HG02970 (cell line): ENCODE measurements at regions not wholly inside any gene's neighbourhood (a gene's known extent, or its start where the extent isn't known, plus 50 kb on each side); places are given as distances from the start of the nearest gene placed in this dataset.

Source experiments
- ATAC-seq: cut with Tn5 transposase; IDR thresholded peaks from one replicate; pipeline ENCODE4 v1.9.1; 2021; ENCODE audit warnings: mild to moderate bottlenecking, moderate library complexity, moderate number of reproducible peaks; ENCODE audit not compliant: unreplicated experiment, low FRiP score

DNA sequence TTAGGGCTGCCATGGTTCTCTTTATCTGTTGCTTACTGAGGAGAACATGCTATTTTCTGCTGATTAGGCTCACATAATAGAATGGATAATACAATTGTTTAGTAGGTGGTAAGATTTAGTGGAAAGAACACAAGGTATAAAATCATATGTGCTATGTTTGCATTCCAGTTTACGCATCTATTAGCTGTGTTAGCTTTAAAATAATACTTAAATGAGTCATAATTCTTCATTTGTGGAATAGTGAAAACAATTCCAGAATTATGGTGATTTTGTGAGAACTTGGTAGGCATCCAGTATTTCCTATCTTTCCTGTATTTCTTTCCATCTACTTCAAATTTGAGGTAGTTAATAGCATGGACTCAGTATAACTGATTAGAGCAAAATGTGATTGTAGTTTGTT lies 1585.5 kb upstream of the LRRTM3 start:
- no peak for ATAC-seq

GRCh38 chr10:65341323-65341925 lies 1584.4 kb upstream of the LRRTM3 start:
- ATAC-seq, result no peak

DNA sequence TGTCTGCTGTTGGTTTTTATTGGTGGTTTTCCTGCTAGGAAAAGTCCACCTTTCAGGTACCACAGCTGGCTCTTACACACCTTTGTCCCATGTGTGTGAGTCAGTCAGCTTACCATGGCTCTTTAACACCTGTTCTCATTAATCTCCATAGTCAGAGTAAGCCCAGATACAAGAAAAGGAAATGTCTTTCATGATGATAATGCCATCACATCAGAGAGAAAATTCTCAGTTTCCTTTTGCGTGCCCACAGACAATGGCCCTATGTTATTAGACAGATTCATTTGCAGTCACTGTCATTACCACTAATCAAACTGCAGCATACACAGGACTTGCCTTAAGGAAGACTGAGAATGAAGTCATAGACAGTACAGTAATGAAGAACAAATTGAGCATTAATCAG lies 1583.6 kb upstream of the LRRTM3 start:
- ATAC-seq, result no peak

DNA sequence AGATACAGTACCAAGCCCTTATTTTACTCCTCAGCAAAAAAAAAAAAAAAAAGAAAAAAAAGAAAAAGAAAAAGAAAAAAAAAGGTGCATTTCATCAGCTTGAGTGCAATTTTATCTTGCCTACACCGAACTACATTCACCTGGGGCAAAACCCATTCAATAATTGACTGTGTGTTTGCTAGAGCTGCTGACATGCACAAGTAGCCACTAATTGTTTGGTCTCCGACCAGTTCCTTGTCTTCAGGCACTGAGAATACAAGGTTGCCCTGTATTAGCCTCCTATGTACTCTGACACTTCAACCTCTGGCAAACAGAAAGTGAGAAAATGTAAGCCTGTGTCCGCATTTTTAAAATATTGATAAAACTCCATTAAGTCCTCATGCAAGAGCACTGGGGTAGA lies 1579.4 kb upstream of the LRRTM3 start:
- ATAC-seq, result no peak

DNA sequence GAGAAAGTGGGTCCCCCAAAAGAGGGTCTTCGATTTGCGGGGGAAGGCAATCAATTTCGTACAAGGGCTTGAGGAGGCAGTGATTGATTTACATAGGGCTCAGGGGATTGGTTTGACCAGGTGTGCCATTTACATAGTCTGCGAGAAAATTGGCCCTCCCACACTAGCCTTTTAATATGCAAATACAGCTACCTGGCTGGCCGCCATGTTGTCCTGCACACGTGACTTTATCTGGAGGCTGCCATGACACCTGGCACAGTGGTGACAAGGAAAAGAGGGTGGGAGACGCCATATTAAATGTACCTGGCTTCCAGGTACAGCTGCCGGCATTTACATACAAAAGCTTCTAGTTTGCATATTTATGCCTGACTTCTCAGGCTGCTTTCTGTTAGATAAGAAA lies 1577.2 kb upstream of the LRRTM3 start:
- no peak for ATAC-seq

GRCh38 chr10:65350611-65351010 lies 1575.2 kb upstream of the LRRTM3 start:
- no peak for ATAC-seq

DNA sequence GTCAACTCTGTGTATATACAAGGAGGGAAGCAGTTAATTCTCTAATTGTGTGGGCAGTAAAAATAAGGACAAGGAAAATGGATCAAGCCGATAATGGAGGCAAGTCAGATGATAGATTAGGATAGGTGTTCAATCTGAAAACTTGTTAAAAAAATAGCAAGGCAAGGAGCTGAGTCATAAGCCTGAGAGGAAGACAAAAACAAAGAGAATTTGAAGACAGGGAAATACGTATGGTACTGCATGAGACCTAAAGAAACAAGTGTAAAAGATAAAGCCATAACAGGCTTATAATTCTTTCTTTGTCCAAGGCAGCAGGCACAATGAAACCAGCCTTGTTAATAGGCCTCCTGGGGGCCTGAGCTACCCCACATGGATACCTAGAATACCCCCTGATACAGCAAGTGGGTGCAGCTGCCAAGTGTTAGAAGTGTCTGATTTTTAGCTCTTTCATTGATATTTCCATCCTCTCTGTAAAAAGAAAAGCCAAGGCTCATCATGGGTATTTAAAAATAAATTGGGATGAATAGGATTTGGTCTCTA lies 1570.6 kb upstream of the LRRTM3 start:
- ATAC-seq, result no peak

- no peak for ATAC-seq
Observed at GRCh38 chr10:65358565-65358964, 1567.3 kb upstream of the LRRTM3 start.

- no peak for ATAC-seq
Observed at GRCh38 chr10:65360497-65360896, 1565.3 kb upstream of the LRRTM3 start.

GRCh38 chr10:65365878-65366277 lies 1560.0 kb upstream of the LRRTM3 start:
- ATAC-seq, result no peak

GRCh38 chr10:65367706-65368105 lies 1558.1 kb upstream of the LRRTM3 start:
- ATAC-seq, result no peak

- no peak for ATAC-seq
Observed at GRCh38 chr10:65375528-65375927, 1550.3 kb upstream of the LRRTM3 start.

DNA sequence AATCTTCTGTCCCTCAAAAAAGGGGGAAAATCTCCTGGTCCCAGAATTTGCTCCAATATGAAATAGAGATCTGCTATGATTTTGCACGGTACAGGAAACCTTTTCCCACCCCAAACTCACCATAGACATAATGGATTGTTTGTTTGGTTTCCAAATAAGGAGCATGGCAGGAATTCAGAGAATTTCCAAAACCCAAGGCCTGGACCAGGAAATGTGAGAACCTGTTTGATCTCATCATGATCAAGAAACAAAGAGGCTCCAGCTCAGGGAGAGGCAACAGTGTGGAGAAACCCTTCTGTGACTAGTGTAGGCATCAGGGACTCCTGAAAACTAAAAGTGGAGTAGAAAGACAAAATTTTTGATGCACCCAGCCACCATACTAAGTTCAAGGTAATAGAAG lies 1548.1 kb upstream of the LRRTM3 start:
- no peak for ATAC-seq

- ATAC-seq, result no peak
Observed at GRCh38 chr10:65394502-65395297, 1531.1 kb upstream of the LRRTM3 start.

DNA sequence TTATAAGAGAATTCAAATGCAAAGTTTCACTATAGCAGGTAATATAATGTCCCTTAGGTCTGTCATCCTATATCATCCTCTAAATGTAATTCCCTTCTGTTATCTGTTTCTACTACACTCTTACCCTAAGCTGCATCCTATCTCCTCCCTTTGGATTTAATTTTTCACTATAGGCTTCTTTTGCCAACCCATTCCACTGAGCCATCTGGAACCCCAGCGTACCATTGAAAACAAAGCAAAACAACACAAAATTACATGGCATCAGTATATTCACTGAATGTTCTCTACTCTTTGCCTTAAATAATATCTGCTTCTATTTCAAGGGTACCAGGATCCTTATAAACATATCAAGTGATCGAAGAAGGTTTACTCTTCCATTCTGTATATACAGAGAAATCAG lies 1530.2 kb upstream of the LRRTM3 start:
- ATAC-seq, result no peak

GRCh38 chr10:65396997-65397396 lies 1528.8 kb upstream of the LRRTM3 start:
- ATAC-seq, result no peak

DNA sequence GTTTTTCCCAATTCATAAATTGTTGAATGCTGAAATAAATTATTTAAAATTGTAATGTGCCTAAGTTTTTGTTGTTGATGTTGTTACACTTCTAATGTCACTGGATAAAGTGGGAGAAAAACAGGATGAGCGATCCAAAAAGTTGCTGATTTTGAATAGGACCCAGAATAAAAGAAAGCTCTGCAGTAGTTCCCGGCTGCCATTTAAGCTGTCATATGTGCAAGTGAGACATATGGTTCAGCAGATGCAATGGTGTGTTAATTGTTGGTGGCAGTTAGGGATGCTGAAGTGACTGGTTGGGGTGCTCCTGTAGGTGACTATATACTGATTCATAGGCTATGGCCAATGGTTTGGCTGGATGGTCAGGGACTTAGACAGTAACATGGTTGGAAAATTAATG lies 1517.4 kb upstream of the LRRTM3 start:
- no peak for ATAC-seq

GRCh38 chr10:65413001-65413400 lies 1512.8 kb upstream of the LRRTM3 start:
- no peak for ATAC-seq

GRCh38 chr10:65415318-65415717 lies 1510.5 kb upstream of the LRRTM3 start:
- ATAC-seq, result no peak

GRCh38 chr10:65416094-65416493 lies 1509.7 kb upstream of the LRRTM3 start:
- no peak for ATAC-seq

- ATAC-seq, result no peak
Observed at GRCh38 chr10:65419629-65420028, 1506.2 kb upstream of the LRRTM3 start.

DNA sequence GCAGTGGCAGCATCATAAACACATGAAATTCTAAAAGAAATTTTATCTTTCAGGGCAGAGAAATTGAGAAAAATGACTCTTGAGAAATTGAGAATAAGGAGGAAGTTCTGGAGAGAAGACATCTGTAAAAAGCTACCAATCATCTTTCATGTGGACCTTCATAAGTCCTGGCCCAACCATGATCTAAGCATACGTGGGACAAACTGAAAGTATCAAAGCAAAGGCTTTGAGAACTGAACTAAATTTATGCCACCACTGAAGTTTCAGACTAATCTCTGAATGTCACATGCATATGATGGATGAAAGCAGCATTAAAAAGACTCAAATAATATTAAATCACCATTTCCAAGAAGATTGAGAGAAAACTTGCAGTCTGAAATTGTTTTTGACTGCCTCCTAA lies 1502.8 kb upstream of the LRRTM3 start:
- no peak for ATAC-seq
